ENCODE measurements at regions not wholly inside any gene's neighbourhood (a gene's known extent, or its start where the extent isn't known, plus 50 kb on each side); places are given as distances from the start of the nearest gene placed in this dataset.

GRCh38 chr7:35379481-35379880 lies 125.6 kb upstream of the TBX20 start:
- Mint-ChIP-seq H3K27me3 (peaks cover 6% of the 10 kb centered on the region), H3K36me3 (no peaks in the 10 kb centered on the region), H3K27ac (no peak overlapping the region), H3K9me3 (peaks cover 4% of the 10 kb centered on the region), H3K4me3 (no peak overlapping the region), H3K4me1 (ENCODE audit: unreplicated experiment) (no peaks in the 10 kb centered on the region)
- no peak for DNase-seq (ENCODE audit: extremely low spot score, unreplicated experiment)
- no peak for TF ChIP-seq CTCF (conservative IDR thresholded peaks at IDR 0.05)

GRCh38 chr7:35375516-35375915 lies 121.6 kb upstream of the TBX20 start:
- Mint-ChIP-seq H3K4me1 (ENCODE audit: unreplicated experiment) (no peaks in the 10 kb centered on the region), H3K27ac (no peak overlapping the region), H3K4me3 (no peak overlapping the region), H3K36me3 (no peaks in the 10 kb centered on the region), H3K27me3 (no peaks in the 10 kb centered on the region), H3K9me3 (peaks cover 10% of the 10 kb centered on the region)
- no peak for TF ChIP-seq CTCF (conservative IDR thresholded peaks at IDR 0.05)
- DNase-seq (ENCODE audit: extremely low spot score, unreplicated experiment), result no peak

- Mint-ChIP-seq H3K9me3 (peaks cover 10% of the 10 kb centered on the region), H3K4me3 (no peak overlapping the region), H3K27ac (no peak overlapping the region), H3K27me3 (no peaks in the 10 kb centered on the region), H3K36me3 (no peaks in the 10 kb centered on the region), H3K4me1 (ENCODE audit: unreplicated experiment) (no peaks in the 10 kb centered on the region)
- no peak for TF ChIP-seq CTCF (conservative IDR thresholded peaks at IDR 0.05)
- no peak for DNase-seq (ENCODE audit: extremely low spot score, unreplicated experiment)
Measured at GRCh38 chr7:35374858-35375257, 121.0 kb upstream of the TBX20 start.

- no peak for TF ChIP-seq CTCF (conservative IDR thresholded peaks at IDR 0.05)
- Mint-ChIP-seq H3K27ac (no peak overlapping the region), H3K27me3 (no peaks in the 10 kb centered on the region), H3K36me3 (no peaks in the 10 kb centered on the region), H3K4me3 (no peak overlapping the region), H3K9me3 (peaks cover 10% of the 10 kb centered on the region), H3K4me1 (ENCODE audit: unreplicated experiment) (no peaks in the 10 kb centered on the region)
- DNase-seq (ENCODE audit: extremely low spot score, unreplicated experiment), result no peak
Measured at GRCh38 chr7:35371221-35371620, 117.3 kb upstream of the TBX20 start.

GRCh38 chr7:35370687-35371086 lies 116.8 kb upstream of the TBX20 start:
- Mint-ChIP-seq H3K27ac (no peak overlapping the region), H3K4me3 (no peak overlapping the region), H3K36me3 (no peaks in the 10 kb centered on the region), H3K9me3 (peaks cover 10% of the 10 kb centered on the region), H3K27me3 (no peaks in the 10 kb centered on the region), H3K4me1 (ENCODE audit: unreplicated experiment) (no peaks in the 10 kb centered on the region)
- no peak for TF ChIP-seq CTCF (conservative IDR thresholded peaks at IDR 0.05)
- no peak for DNase-seq (ENCODE audit: extremely low spot score, unreplicated experiment)

Data from type B pancreatic cell (in vitro differentiated cells).